CD4-positive, alpha-beta memory T cell (primary cell): ENCODE measurements at regions not wholly inside any gene's neighbourhood (a gene's known extent, or its start where the extent isn't known, plus 50 kb on each side); places are given as distances from the start of the nearest gene placed in this dataset.

Experiments
- CTCF ChIA-PET: fragments of 350-600 bp; sonication (Branson Sonifier 250); formaldehyde crosslinking; loops from one replicate; lab custom pipeline; 2021; ENCODE audit warnings: inconsistent platforms; ENCODE audit not compliant: partially characterized antibody; lab: Charles Lee
- POLR2A ChIA-PET: fragments of 350-600 bp; sonication (Branson Sonifier 250); formaldehyde crosslinking; loops from one replicate; lab custom pipeline; 2021; ENCODE audit not compliant: partially characterized antibody; lab: Charles Lee
- DNase-seq, 5 donors: peaks; one replicate each; pipeline versions ENCODE4 v3.0.0 to v3.0.0-alpha.2; 2020 to 2022; ENCODE audit warnings: mixed read lengths in 1 of 5
- H3K27ac ChIP-seq: one replicate; pipeline ENCODE4 v1.7.0; 2013; ENCODE audit warnings: low read depth, low read length
- H3K27me3 ChIP-seq: 2 replicates; pipeline ENCODE4 v1.7.0; 2013; ENCODE audit warnings: mild to moderate bottlenecking, low read length, moderate library complexity; ENCODE audit not compliant: insufficient read depth
- H3K36me3 ChIP-seq: 2 replicates; pipeline ENCODE4 v1.7.0; 2013; ENCODE audit warnings: mild to moderate bottlenecking, low read length, moderate library complexity; ENCODE audit not compliant: insufficient read depth
- H3K4me1 ChIP-seq: 2 replicates; pipeline ENCODE4 v1.7.0; 2013; ENCODE audit warnings: mild to moderate bottlenecking, low read length, moderate library complexity; ENCODE audit not compliant: insufficient read depth
- H3K4me3 ChIP-seq, 2 donors: one replicate each; pipeline ENCODE4 v1.7.0; 2013; ENCODE audit warnings: low read length in 2 of 2, mild to moderate bottlenecking in 1 of 2
- H3K9me3 ChIP-seq, 2 donors: one replicate each; pipeline ENCODE4 v1.7.0; 2013; ENCODE audit warnings: low read length in 2 of 2, control low read depth in 1 of 2; ENCODE audit not compliant: control insufficient read depth in 1 of 2
- H3K27ac Mint-ChIP-seq, 7 donors: one replicate each; pipeline ENCODE4 v1.8.0; 2020 to 2021; ENCODE audit warnings: mixed read lengths in 7 of 7, mild to moderate bottlenecking in 6 of 7, inconsistent platforms in 3 of 7, moderate library complexity in 3 of 7
- H3K27me3 Mint-ChIP-seq, 2 donors: one replicate each; pipeline ENCODE4 v1.8.0; 2020 to 2021; ENCODE audit warnings: mixed read lengths in 2 of 2
- H3K36me3 Mint-ChIP-seq, 2 donors: one replicate each; pipeline ENCODE4 v1.8.0; 2020 to 2021; ENCODE audit warnings: mixed read lengths in 2 of 2, inconsistent platforms in 1 of 2, mild to moderate bottlenecking in 1 of 2
- H3K4me1 Mint-ChIP-seq, 4 donors: one replicate each; pipeline ENCODE4 v1.8.0; 2020 to 2021; ENCODE audit warnings: mixed read lengths in 4 of 4, mild to moderate bottlenecking in 1 of 4
- H3K4me3 Mint-ChIP-seq, 8 donors: one replicate each; pipeline ENCODE4 v1.8.0; 2020 to 2021; ENCODE audit warnings: mixed read lengths in 8 of 8, mild to moderate bottlenecking in 7 of 8, moderate library complexity in 6 of 8, inconsistent platforms in 3 of 8
- H3K9me3 Mint-ChIP-seq, 8 donors: one replicate each; pipeline ENCODE4 v1.8.0; 2020 to 2021; ENCODE audit warnings: mixed read lengths in 8 of 8, mild to moderate bottlenecking in 5 of 8, inconsistent platforms in 3 of 8, moderate library complexity in 1 of 8
- intact Hi-C: fragments of 100-400 bp; cut with micrococcal nuclease; formaldehyde crosslinking; loops from one replicate; pipeline ENCODE4 v1.15.1; 2023

DNA sequence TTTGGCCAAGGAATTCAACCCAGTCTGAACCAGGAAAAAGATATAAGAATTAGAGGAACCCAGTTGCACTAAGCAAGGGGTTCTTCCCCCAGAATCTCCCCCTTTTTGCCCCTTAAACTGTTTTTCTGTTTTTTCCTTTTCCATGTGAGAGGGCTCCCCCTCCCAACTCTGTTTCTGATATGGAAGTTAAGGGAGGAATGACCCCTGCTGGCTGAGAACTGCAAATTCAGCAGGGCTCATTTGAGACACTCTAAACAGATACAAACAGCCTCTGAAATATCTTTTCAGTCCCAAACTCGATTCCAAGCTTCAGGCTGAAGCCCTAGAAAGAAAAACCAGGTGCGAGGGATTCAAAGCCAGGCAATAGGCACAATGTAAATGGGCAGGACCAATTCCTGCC lies 132.7 kb downstream of the SLC41A2 start:
- Mint-ChIP-seq H3K4me3 (no peak overlapping the region), H3K27me3 (no peaks in the 10 kb centered on the region), H3K27ac (no peak overlapping the region), H3K4me1 (peaks cover 0 to 6% (median 3%) of the 10 kb centered on the region in 4 donors), H3K36me3 (peaks cover 0 to 8% of the 10 kb centered on the region in 2 donors), H3K9me3 (peaks cover 0 to 31% (median 17%) of the 10 kb centered on the region in 8 donors)
- H3K27ac ChIP-seq, result no peak overlapping the region
- H3K27me3 ChIP-seq, result no peaks in the 10 kb centered on the region
- H3K4me1 ChIP-seq, result no peaks in the 10 kb centered on the region
- no peak overlapping the region for H3K4me3 ChIP-seq
- no peaks in the 10 kb centered on the region for H3K36me3 ChIP-seq
- DNase-seq, result peak in 1 of 5 donors; percentile 2
- ChIA-PET CTCF (no interaction called here), POLR2A (no interaction called here)
- intact Hi-C loops, result loop anchor here (5.0 kb wide), 1 partner anchor 443 kb away; no protein-coding TSS in a partner anchor
- H3K9me3 ChIP-seq, result no peaks in the 10 kb centered on the region

DNA sequence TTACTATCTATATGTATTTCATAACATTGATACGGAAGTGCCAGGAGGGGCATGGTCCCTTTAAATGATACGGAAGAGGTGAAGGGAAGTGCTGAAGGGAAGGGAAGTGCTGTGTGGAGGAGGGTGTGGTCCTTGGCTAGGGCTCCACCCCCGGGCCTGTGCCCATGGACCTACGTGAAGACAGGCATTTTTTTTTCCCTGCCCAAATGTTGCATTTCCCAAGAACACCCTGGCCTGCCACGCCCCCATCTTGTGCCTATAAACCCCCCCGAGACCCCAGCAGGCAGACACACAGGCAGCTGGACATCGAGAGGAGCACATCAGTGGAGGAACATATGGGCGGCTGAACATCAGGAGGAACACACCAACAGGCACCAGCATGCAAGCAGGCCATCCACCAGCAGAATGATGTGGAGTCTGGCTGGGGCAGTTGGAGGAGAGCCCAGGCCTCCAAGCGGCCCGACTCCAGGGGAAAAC lies 134.1 kb downstream of the SLC41A2 start:
- no peak overlapping the region for H3K4me3 Mint-ChIP-seq
- H3K27ac Mint-ChIP-seq, result no peak overlapping the region
- Histone ChIP-seq H3K9me3 (no peaks in the 10 kb centered on the region), H3K36me3 (no peaks in the 10 kb centered on the region), H3K27me3 (no peaks in the 10 kb centered on the region), H3K27ac (no peak overlapping the region), H3K4me1 (no peaks in the 10 kb centered on the region), H3K4me3 (no peak overlapping the region)
- ChIA-PET POLR2A (no interaction called here), CTCF (interaction anchor here (1.6 kb wide), 1 partner anchor 442 kb away, joined by 6 read pairs; no protein-coding TSS in a partner anchor)
- intact Hi-C loops, result no loop called here
- DNase-seq, result no peak
- no peaks in the 10 kb centered on the region for H3K27me3 Mint-ChIP-seq
- peaks cover 0 to 6% (median 3%) of the 10 kb centered on the region in 4 donors for H3K4me1 Mint-ChIP-seq
- peaks cover 0 to 31% (median 17%) of the 10 kb centered on the region in 8 donors for H3K9me3 Mint-ChIP-seq
- H3K36me3 Mint-ChIP-seq, result peaks cover 0 to 8% of the 10 kb centered on the region in 2 donors

DNA sequence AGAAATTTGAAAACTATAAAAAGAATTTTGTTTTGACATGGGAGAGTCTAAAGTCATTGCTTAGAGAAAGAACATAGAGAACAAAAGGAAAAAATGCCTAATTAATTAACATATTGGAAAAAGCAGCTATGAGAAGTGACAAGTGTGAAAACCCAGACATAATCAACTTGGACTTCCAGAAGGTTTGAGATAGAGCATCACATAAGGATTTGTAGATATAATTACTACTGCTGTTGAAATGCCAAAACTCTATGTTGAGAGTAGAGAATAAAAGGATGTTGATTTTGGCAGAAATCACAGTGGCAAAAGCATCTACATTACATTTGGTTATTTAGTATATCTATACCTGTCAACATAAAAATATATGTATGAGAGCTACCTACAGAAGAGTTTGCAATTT lies 135.1 kb downstream of the SLC41A2 start:
- intact Hi-C loops, result no loop called here
- H3K27ac Mint-ChIP-seq, result peak overlapping the region in 2 of 7 donors; percentile 8 to 42
- no peak overlapping the region for H3K4me3 ChIP-seq
- POLR2A ChIA-PET, result no interaction called here
- peaks cover 0 to 1% of the 10 kb centered on the region in 2 donors for H3K27me3 Mint-ChIP-seq
- peaks cover 0 to 31% (median 17%) of the 10 kb centered on the region in 8 donors for H3K9me3 Mint-ChIP-seq
- CTCF ChIA-PET, result interaction anchor here (1.6 kb wide), 1 partner anchor 441 kb away, joined by 6 read pairs; no protein-coding TSS in a partner anchor
- H3K4me1 Mint-ChIP-seq, result peaks cover 0 to 6% (median 3%) of the 10 kb centered on the region in 4 donors
- H3K36me3 ChIP-seq, result no peaks in the 10 kb centered on the region
- H3K27ac ChIP-seq, result no peak overlapping the region
- no peaks in the 10 kb centered on the region for H3K27me3 ChIP-seq
- H3K9me3 ChIP-seq, result no peaks in the 10 kb centered on the region
- H3K36me3 Mint-ChIP-seq, result peaks cover 0 to 8% of the 10 kb centered on the region in 2 donors
- no peak overlapping the region for H3K4me3 Mint-ChIP-seq
- DNase-seq, result no peak
- H3K4me1 ChIP-seq, result no peaks in the 10 kb centered on the region

DNA sequence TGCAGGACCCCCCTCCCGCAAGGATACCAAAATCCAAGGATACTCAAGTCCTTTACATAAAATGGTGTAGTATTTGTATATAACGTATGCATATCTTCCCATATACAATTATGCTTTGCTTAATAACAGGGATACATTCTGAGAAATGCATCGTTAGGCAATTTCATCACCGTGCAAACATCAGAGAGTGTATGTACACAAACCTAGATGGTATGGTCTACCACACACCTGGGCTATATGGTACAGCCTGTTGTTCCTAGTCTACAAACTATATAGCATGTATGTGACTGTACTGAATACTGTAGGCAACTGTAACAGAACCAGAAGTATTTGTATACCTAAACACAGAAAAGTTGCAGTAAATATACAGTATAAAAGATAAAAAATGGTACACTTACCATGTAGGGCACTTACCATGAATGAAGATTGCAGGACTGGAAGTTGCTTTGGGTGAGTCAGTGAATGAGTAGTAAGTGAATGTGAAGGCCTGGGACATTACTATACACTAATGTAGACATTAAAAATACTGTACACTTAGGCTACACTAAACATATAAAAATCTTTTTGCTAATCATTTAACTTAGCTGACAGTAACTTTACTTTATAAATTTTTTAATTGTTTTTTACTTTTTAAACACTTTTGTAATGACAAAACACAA lies 141.1 kb downstream of the SLC41A2 start:
- Histone ChIP-seq H3K36me3 (no peaks in the 10 kb centered on the region), H3K27me3 (no peaks in the 10 kb centered on the region), H3K9me3 (no peaks in the 10 kb centered on the region), H3K4me1 (no peaks in the 10 kb centered on the region), H3K4me3 (no peak overlapping the region), H3K27ac (no peak overlapping the region)
- Mint-ChIP-seq H3K27ac (no peak overlapping the region), H3K9me3 (no peaks in the 10 kb centered on the region), H3K4me1 (no peaks in the 10 kb centered on the region), H3K4me3 (no peak overlapping the region), H3K27me3 (peaks cover 0 to 1% of the 10 kb centered on the region in 2 donors), H3K36me3 (no peaks in the 10 kb centered on the region)
- DNase-seq, result no peak
- ChIA-PET POLR2A (no interaction called here), CTCF (no interaction called here)
- intact Hi-C loops, result no loop called here

DNA sequence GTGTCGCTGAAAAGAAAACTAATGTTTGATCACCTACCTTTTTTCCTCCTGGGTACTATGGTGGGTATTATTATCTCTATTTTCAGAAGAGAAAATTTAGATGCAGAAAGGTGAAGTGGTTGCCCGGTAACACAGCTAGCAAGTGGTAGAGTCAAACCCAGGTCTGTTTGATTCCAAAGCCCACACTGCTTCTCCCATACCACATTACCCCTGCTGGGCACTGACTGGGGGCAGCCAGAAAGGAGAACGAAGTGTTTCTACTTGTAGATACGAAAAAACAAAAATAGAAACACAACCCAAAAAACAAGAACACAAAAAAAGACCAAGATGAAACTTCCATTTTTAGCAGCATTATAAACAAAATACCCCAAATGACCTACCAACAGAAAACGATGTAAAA lies 142.2 kb downstream of the SLC41A2 start:
- no peak for DNase-seq
- Histone ChIP-seq H3K9me3 (no peaks in the 10 kb centered on the region), H3K4me3 (no peak overlapping the region), H3K27ac (no peak overlapping the region), H3K4me1 (no peaks in the 10 kb centered on the region), H3K27me3 (no peaks in the 10 kb centered on the region), H3K36me3 (no peaks in the 10 kb centered on the region)
- H3K4me3 Mint-ChIP-seq, result no peak overlapping the region
- POLR2A ChIA-PET, result no interaction called here
- H3K27ac Mint-ChIP-seq, result no peak overlapping the region
- intact Hi-C loops, result no loop called here
- CTCF ChIA-PET, result no interaction called here
- H3K4me1 Mint-ChIP-seq, result no peaks in the 10 kb centered on the region
- H3K36me3 Mint-ChIP-seq, result no peaks in the 10 kb centered on the region
- H3K9me3 Mint-ChIP-seq, result no peaks in the 10 kb centered on the region
- peaks cover 0 to 1% of the 10 kb centered on the region in 2 donors for H3K27me3 Mint-ChIP-seq

DNA sequence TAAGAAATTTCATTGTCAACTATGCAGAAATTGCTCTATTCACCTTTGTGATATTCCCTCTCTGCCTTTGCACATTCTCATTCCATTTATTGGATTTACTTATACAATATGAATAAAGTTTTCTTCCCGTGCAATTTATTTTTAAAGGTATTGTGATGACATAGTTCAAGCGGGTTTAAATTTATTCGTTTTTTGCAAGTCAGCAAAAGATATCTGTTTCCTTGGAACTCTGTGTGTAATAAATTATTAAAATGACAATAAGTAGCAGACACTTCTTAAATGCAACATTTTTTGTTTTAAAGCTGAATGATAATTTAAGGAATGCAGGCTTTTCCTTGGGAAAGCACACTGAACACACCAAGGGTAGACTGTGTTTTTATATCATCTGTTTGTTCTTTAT lies 143.1 kb downstream of the SLC41A2 start:
- no peaks in the 10 kb centered on the region for H3K36me3 ChIP-seq
- Mint-ChIP-seq H3K27ac (no peak overlapping the region), H3K4me3 (no peak overlapping the region), H3K4me1 (no peaks in the 10 kb centered on the region), H3K9me3 (no peaks in the 10 kb centered on the region), H3K27me3 (peaks cover 0 to 1% of the 10 kb centered on the region in 2 donors), H3K36me3 (no peaks in the 10 kb centered on the region)
- no peak for DNase-seq
- no peaks in the 10 kb centered on the region for H3K9me3 ChIP-seq
- POLR2A ChIA-PET, result no interaction called here
- intact Hi-C loops, result no loop called here
- H3K4me3 ChIP-seq, result no peak overlapping the region
- CTCF ChIA-PET, result interaction anchor here (1.8 kb wide), 1 partner anchor 13 kb away, joined by 5 read pairs; no protein-coding TSS in a partner anchor
- no peaks in the 10 kb centered on the region for H3K4me1 ChIP-seq
- no peak overlapping the region for H3K27ac ChIP-seq
- H3K27me3 ChIP-seq, result no peaks in the 10 kb centered on the region
